ENCODE measurements at regions not wholly inside any gene's neighbourhood (a gene's known extent, or its start where the extent isn't known, plus 50 kb on each side); places are given as distances from the start of the nearest gene placed in this dataset.

DNA sequence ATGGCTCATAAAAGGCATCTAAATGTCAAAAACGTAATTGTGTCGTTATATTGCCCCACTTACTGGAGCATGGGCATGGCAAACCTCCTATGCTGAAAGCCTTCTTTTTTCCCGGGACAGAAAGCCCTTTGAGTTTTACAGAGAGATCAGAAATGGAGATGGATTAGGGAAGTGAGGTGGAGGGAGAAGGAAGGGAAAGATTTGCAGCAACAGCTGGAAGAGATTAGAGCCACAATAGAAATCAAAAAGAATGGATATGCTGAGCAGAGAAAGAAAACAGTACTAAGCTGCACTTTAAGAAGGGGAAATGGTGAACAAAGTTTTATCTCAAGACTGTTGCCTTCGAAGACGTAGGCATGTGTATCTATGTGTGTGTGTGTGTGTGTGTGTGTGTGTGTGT, 97.2 kb upstream of the PCGF5 start:
- TF ChIP-seq TEAD4 (IDR thresholded peaks at IDR 0.05; ENCODE audit: borderline replicate concordance, insufficient read depth), result no peak
- no peak for TF ChIP-seq SMC3 (IDR thresholded peaks at IDR 0.05; ENCODE audit: low read depth, low read length)
- TF ChIP-seq, protein P1, sequence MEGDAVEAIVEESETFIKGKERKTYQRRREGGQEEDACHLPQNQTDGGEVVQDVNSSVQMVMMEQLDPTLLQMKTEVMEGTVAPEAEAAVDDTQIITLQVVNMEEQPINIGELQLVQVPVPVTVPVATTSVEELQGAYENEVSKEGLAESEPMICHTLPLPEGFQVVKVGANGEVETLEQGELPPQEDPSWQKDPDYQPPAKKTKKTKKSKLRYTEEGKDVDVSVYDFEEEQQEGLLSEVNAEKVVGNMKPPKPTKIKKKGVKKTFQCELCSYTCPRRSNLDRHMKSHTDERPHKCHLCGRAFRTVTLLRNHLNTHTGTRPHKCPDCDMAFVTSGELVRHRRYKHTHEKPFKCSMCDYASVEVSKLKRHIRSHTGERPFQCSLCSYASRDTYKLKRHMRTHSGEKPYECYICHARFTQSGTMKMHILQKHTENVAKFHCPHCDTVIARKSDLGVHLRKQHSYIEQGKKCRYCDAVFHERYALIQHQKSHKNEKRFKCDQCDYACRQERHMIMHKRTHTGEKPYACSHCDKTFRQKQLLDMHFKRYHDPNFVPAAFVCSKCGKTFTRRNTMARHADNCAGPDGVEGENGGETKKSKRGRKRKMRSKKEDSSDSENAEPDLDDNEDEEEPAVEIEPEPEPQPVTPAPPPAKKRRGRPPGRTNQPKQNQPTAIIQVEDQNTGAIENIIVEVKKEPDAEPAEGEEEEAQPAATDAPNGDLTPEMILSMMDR (IDR thresholded peaks at IDR 0.05), result no peak
- TF ChIP-seq POLR2AphosphoS5 (IDR thresholded peaks at IDR 0.05; ENCODE audit: low read depth, low read length), result no peak
- no peak for TF ChIP-seq TAF1 (IDR thresholded peaks at IDR 0.05; ENCODE audit: borderline replicate concordance, low read depth, low read length)
- TF ChIP-seq EP300 (IDR thresholded peaks at IDR 0.05; ENCODE audit: borderline replicate concordance in 1 of 2, low read depth in 1 of 2, low read length in 1 of 2), result no peak
- no peak for TF ChIP-seq CHD2 (IDR thresholded peaks at IDR 0.05; ENCODE audit: low read length, partially characterized antibody)
- TF ChIP-seq, protein P2, sequence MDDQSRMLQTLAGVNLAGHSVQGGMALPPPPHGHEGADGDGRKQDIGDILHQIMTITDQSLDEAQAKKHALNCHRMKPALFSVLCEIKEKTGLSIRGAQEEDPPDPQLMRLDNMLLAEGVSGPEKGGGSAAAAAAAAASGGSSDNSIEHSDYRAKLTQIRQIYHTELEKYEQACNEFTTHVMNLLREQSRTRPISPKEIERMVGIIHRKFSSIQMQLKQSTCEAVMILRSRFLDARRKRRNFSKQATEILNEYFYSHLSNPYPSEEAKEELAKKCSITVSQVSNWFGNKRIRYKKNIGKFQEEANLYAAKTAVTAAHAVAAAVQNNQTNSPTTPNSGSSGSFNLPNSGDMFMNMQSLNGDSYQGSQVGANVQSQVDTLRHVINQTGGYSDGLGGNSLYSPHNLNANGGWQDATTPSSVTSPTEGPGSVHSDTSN (IDR thresholded peaks at IDR 0.05), result no peak
- TF ChIP-seq RXRA (IDR thresholded peaks at IDR 0.05; ENCODE audit: borderline replicate concordance, low read depth), result no peak
- TF ChIP-seq, protein P3, sequence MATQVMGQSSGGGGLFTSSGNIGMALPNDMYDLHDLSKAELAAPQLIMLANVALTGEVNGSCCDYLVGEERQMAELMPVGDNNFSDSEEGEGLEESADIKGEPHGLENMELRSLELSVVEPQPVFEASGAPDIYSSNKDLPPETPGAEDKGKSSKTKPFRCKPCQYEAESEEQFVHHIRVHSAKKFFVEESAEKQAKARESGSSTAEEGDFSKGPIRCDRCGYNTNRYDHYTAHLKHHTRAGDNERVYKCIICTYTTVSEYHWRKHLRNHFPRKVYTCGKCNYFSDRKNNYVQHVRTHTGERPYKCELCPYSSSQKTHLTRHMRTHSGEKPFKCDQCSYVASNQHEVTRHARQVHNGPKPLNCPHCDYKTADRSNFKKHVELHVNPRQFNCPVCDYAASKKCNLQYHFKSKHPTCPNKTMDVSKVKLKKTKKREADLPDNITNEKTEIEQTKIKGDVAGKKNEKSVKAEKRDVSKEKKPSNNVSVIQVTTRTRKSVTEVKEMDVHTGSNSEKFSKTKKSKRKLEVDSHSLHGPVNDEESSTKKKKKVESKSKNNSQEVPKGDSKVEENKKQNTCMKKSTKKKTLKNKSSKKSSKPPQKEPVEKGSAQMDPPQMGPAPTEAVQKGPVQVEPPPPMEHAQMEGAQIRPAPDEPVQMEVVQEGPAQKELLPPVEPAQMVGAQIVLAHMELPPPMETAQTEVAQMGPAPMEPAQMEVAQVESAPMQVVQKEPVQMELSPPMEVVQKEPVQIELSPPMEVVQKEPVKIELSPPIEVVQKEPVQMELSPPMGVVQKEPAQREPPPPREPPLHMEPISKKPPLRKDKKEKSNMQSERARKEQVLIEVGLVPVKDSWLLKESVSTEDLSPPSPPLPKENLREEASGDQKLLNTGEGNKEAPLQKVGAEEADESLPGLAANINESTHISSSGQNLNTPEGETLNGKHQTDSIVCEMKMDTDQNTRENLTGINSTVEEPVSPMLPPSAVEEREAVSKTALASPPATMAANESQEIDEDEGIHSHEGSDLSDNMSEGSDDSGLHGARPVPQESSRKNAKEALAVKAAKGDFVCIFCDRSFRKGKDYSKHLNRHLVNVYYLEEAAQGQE (IDR thresholded peaks at IDR 0.05; ENCODE audit: low read depth, low read length), result no peak
- TF ChIP-seq, protein P4, sequence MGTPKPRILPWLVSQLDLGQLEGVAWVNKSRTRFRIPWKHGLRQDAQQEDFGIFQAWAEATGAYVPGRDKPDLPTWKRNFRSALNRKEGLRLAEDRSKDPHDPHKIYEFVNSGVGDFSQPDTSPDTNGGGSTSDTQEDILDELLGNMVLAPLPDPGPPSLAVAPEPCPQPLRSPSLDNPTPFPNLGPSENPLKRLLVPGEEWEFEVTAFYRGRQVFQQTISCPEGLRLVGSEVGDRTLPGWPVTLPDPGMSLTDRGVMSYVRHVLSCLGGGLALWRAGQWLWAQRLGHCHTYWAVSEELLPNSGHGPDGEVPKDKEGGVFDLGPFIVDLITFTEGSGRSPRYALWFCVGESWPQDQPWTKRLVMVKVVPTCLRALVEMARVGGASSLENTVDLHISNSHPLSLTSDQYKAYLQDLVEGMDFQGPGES (IDR thresholded peaks at IDR 0.05; ENCODE audit: low read depth, low read length), result no peak

All from SK-N-SH (cell line).